Stromal cell of bone marrow (primary cell): ENCODE measurements at regions not wholly inside any gene's neighbourhood (a gene's known extent, or its start where the extent isn't known, plus 50 kb on each side); places are given as distances from the start of the nearest gene placed in this dataset.
A peak's percentile ranks its signal among the peaks of the same experiment; 100 is the strongest.
"Not testable (repeated sequence)": the region's sequence is repeated elsewhere in the genome, so short reads cannot be mapped to it uniquely, and the experiment has no call there.

Experiments
- DNase-seq: peaks from one replicate; pipeline ENCODE4 v3.0.0-alpha.2; 2012; ENCODE audit warnings: low read depth

DNA sequence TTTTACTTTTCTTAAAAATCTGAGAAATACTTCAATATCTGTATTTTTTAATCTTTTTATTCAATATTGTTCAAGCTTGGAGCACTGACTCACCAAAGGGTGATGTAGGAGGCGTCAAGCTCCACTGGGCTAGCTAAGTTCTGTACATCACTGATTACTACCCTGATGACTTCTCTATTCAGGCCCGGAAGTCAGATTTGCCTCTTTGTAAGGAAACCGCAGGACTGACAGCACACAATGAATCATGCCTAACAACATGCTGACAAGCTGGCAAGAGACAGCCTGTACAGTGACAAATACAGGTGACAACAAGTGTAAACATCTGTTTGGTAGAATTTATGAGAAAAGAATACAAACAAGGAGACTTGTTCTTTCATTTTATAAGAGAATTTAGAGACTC, 627.9 kb upstream of the RORB start:
- DNase-seq: peak; percentile 35

DNA sequence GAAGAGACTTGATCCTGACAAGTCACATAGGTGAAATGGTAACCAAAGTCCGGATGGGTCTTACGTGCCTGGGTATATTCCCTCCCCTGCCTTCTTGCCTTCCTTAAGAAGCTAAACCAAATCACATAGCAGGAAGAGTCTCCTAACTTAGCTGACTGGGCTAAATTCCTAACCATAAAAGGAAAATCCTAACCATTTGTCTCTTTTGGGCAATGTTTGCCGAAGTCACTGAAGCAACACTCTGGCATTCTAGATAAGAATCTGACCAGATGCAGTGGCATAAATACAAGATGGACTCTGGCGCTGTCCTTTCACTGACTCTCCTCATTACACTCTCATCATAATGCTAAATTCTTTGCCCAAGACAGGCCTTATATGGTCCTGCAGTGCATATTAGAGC, 625.5 kb upstream of the RORB start:
- DNase-seq: no peak

DNA sequence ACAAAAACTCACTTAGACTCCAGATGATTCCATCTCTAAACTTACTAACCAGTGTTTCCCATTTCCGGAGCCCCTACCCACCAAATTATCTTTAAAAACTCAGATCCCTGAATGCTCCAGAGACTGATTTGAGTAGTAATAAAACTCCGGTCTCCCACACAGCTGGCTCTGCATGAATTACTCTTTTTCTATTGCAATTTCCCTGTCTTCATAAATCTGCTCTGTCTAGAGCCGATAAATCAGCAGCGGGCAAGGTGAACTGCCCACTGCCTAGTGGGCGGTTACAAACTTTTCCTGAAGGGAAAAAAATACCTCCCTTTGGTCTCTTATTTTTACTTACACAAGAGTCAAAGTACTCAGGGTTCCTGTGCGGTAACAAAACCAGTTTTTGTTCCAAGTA, 624.4 kb upstream of the RORB start:
- DNase-seq: no peak

DNA sequence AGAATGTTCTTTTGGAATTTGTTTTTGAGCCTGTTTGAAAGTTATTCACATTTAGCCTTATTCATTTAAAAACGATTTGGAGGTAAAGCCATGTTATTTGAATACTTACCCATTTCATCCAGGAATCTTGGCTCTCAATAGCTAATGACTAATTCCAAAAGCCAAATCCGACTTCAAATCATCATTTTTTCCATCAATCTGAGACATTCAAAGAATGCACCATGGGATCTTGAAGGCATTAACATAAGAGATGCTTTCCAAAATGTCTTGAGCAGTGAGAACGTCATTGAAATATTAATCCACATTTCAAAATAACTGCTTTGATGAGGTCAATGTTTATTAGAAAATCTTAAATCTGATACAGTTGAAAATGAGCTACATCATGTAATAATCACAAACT, 617.0 kb upstream of the RORB start:
- no peak for DNase-seq

DNA sequence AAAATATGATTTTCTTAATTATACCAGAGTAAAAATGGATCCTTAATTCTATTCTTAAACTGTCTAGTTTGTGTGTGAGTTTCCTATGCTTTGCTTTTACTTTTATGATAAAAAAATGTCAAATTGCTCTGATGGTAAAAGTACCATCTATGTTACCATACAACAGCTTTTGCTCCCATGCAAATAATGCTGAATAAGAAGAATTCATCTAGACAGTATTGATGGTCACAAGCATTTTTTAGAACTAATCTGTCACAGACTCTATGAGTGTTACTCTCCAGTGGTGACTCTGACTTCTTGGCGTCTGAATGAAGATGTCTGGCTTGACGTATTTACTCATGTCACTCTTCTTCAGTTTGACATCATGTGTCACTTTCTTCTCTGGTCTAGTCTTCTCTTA, 608.1 kb upstream of the RORB start:
- DNase-seq: no peak

DNA sequence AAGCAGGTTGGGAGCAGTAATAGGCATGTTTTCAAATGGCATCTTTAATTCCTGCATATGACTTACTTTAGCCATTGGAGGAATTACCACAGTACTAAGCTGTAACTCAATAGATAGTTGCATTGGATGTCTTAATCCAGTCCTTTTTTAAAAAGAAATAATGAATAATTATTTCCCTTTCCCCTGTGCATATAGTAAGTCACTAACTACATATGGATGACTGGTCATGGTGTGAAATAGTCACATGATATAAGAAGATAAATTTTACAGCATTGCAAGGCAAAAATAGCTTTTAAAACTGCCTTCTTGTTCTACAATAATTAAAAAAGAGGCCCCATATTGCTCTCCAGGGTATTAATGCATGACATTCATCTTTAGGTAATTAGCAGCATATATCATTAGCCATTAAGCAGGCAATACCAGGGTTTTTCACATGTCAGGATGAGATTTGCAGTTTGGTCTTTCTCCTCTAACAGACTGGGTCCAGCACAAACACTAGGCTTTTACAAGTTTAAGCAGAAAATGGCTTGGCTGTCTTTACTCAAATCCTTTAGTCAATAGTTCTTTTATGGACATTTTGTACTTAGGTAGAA, 606.4 kb upstream of the RORB start:
- no peak for DNase-seq

DNA sequence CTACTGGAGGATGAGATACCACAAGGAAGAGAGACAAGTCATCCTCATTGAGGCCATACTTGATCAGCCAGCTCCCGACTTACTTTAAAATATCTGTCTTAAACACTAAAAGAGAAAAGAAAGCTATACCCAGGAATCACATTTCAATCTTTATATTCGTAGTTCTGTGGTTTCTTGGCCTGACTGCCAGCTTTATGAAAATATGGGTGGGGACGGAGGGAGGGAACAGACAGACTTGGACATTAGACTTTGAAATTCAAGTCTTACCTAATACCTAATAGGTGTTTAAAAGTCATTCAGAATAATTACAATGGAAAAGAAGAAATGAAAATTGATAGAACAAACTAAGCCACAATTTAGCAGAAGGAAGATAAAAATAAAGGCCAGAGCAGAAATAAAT, 604.8 kb upstream of the RORB start:
- DNase-seq: no peak

DNA sequence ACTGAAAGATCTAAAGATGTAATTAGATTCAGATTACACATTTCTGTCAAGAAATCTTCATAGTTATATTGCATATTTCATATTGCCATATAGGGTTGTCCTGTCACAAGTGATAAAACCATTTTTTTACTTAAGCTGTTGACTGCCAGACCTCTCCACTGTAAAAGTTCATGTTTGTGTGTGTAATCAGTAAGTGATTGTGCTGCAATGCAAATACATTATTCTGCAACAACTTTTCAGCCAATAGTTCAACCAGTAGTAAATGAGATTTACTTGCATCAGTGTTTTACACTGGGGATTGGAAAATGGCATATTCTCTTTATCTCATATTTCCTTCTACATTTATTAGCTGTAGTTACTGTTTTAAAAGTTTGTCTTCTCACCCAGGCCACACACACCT, 603.9 kb upstream of the RORB start:
- no peak for DNase-seq

DNA sequence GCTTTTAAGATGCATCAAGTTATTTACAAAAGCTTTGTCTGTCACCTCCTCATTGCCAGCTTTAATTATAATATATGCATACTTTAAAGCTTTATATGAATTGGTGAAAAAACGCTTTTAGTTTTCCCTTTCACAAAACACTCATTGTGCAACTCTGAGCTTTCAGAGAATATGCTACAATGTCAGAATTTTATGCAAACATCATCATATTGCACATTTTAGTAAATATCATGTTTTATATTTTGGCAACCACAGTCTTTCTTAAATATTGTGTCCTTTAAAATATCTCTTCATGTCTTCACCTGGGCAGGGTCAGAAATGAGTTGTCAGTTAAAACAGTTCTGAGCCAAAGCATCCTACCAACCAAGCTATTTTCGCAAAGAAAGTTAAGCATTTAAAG, 601.1 kb upstream of the RORB start:
- DNase-seq: no peak

DNA sequence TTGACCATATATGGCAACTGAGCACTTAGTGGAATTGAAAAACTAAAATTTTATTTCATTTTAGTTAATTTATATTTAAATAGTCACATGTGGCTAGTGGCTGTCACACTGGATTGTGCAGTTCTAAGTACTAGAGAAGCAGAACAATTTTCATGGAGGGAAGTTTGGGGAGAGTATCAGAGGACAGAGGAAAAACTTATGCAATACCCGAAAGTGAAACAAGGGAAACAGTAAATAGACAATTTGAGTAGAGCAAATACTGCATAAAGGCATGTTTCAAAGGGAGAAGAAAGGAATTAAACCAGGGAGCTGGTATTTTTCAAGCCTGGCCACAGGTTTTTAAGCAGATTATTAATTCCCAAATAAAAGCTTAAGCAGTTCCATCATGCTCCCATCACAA, 590.5 kb upstream of the RORB start:
- no peak for DNase-seq

DNA sequence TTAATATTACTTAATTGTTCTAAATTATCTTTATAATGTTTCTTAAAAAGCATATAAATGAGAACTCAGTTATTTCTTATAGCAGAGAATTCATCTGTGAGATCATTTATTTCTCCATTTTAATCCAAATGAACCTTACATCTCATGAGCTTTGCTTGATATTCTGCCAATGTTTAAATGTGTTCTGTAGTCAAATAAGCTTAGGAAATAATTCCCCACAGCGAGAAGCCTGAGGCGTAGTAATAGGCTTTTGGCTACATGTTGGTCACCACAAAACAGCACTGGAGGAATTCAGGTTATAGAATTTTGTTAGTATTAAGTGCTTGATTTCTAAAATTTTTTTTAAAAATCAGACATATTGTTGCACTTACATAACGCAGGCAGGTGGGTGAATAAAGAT, 585.3 kb upstream of the RORB start:
- DNase-seq: no peak

DNA sequence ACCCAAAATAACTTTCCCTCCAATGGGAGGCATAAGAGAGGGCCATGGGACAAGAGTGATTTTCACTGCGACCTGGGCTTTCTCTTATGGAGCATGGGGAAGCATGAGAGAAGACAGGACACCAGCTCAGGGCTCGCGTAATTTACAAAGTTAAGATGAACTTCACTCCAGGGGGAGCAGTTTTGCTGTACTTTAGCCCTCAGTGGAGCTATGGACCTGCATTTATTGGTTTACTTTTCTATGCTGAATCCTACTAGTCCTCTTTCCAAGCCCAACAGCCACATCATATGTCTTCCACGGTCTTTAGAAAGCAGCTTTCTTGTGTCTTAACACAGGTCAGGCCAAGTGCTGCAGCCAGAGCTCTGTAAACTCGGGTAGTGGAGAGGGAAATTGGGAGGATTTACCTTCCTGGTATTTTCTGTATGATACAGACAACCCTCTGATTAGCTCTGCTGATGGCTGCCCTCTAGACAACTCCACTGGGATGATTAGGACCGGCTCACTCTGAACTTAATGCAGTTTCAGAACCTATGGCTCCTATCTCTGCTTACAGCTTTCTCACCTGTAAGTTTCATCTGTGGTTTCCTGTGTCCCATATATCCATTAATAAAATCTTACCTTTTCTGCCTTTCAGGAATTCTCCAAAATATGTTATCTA, 581.0 kb upstream of the RORB start:
- no peak for DNase-seq

DNA sequence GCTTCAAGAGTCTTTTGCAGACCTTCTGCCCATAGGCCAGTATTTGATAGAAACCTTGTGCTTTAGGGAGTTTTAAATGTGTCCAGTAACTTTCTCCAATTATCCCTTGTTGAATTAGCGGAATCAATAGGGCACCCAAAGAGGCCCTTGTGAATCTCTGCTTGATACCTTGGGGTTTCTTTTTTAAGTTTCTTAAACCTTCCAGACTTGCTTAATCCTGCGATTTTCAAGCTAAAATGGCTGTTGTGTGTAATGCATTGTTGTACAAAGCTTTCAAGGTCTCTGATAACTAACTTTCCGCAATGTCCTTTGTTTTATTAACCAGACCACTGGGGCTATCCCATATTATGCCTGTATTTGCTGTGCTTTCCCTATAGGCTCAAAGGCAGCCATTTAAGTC, 577.4 kb upstream of the RORB start:
- DNase-seq: no peak

DNA sequence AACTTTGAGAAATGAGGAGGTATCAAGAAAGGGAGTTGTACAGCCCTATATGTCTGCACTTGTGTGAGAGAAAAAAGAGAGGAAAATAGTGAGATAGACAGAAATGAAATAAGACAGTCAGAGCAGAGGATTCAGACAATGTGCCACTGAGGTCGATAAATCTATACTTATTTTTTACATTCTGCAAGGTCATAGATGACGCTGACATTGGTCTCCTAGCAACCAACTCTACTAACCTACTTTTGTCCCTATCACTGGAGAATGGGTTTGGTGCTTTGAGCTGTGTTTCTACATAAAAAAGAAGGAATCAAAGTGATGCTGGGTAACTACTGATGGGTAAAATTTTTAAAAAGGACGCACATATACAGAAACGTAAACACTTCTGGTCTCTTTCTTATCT, 573.3 kb upstream of the RORB start:
- DNase-seq: no peak

DNA sequence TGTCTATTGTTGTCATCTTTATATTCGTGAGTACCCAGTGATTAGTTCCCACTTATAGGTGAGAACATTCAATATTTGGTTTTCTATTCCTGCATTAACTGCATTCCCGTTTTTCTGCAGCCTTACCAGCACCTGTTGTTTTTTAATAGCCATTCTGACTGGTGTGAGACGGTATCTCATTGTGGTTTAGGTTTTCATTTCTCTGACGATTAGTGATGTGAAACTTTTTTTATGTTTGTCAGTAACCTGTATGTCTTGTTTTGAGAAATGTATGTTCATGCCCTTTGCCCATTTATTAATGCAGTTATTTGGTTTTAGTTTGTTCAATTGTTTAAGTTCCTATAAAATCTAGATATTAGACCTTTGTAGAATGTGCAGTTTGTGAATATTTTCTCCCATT, 546.0 kb upstream of the RORB start:
- DNase-seq: no peak

DNA sequence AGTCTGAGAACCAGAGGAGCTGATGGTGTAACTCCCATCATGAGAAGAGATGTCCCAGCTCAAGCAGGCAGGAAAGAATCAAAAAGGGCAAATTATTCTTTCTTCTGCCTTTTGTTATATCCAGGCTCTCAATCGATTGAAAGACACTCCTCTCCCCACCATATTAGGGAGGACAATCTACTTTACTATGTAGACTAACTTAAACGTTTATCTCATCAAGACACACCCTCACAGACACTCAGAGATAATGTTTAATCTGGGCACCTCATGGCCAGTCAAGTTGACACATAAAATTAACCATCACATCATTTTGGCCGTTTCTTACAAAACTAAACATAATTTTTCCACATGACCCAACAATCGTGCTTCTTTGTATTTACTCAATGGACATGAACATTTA, 534.3 kb upstream of the RORB start:
- no peak for DNase-seq

DNA sequence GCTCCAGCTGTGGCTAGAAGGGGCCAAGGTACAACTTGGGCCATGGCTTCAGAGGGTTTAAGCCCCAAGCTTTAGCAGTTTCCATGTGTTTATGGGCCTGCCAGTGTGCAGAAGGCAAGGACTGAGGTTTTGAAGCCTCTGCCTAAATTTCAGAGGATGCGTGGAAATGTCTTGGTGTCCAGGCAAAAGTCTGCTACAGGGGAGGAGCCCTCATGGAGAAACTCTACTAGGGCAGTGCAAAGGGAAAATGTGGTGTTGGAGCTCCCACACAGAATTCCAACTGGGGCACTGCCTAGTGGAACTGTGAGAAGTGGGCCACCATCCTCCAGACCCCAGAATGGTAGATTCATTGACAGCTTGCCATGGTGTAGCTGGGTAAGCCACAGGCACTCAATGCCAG, 527.2 kb upstream of the RORB start:
- no peak for DNase-seq

DNA sequence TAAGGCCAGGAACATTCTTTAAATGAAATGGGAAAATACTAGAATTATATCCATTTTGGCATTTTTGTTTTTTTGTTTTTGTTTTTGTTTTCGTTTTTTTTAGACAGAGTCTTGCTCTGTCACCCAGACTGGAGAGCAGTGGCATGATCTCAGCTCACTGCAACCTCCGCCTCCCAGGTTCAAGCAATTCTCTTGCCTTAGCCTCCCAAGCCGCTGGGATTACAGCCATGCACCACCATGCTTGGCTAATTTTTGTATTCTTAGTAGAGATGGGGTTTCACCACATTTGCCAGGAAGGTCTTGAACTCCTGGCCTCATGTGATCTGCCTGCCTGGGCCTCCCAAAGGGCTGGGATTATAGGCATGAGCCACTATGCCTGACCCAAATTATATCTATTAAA, 520.7 kb upstream of the RORB start:
- DNase-seq: not testable (repeated sequence)

DNA sequence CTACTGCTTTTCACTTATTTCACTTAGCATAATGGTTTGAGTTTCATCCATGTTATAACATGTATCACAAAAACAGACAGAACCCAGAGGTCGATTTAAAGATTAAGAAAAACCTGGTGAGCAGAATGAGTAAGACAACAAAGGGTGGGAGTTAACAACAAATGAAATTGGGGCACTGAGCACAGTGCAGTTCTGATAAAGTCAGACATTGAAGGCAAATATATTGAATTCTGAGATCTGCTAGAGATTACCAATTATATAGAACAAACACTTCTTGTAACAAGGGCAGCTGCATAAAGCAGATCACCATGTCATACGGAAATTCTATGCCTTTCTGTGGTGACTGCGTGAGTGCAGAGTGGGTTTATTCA, 517.3 kb upstream of the RORB start:
- DNase-seq: no peak

DNA sequence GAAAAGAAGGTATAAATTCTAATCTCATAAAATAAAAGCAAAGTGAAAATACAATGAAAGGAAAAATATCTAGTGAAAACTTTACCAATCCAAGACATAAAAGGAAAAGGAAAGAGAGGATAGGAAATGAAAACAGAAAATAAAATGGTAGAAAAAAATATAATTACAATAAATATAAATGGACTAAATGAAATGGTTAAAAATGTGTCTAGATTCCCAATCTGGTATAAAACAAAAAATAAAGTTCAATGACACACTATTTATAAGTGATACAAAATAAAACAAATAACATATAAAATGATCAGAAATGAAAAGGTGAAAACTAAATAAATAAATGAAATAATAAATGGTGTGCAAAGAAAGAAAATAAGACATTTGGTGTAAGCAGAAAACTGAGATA, 516.4 kb upstream of the RORB start:
- no peak for DNase-seq

DNA sequence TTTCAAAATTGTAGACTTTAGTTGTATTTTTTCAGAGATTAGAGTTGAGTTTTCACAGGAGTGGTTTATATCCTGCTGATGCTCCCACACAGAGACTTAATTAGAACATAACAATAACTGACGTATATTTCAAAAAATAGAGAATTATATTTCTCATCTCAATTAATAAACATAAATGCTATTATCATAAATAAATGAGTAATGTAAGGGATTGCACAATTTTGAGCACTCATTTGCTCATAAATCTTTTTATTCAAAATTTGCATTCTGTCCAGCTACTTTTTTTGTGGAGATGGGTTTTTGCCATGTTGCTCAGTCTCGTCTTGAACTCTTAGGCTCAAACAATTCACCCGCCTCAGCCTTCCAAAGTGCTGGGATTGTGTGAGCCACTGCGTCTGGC, 515.7 kb upstream of the RORB start:
- no peak for DNase-seq

DNA sequence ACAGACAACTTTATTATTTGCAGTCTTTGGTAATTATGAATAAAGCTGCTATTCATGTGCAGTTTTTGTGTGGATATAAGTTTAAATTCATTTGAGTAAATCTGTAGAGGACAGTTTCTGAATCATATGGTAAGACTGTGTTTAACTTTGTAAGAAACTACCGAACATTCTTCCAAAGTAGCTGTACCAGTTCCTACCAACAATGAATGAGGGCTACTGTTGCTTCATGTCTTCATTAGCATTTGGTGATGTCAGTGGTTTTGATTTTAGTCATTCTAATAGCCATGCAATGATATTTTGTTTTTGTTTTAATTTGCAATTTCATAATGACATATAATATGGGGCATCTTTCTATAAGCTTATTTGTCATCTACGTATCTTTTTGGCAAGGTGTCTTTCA, 501.3 kb upstream of the RORB start:
- no peak for DNase-seq

DNA sequence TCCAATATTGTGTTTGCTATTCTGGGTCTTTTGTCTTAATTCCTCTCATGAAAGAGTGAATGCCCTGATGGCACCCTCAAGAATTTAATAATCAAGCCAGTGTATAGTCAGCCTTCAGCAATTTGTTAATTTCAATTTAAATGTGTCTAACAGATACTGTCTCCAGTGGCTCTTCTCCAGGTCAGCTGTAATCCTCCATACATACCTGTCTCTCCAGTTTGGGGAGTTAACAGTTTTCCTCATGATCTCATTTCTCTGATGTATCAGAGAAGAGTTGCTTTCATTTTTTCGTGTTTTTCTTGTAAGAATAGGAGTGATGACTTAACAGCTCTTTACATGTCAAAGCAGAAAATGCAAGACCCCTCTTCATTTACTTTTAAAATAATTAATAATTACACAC, 500.3 kb upstream of the RORB start:
- no peak for DNase-seq

DNA sequence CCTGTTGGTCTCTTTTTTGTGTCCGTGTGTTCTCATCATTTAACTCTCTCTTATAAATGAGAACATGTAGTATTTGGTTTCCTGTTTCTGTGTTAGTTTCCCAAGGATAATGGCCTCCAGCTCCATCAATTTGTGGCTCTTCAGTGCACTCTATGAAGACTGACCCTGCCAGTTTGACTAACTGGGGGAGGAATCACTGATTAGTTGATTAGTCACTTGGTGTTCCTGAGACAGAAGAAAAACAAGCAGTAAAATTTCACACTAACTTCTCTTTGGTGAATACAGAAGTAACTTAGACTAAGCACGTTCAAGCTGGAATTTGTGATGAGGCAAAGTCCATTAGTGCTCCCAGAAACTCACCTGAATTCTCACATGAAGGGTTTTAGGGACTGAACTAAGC, 495.8 kb upstream of the RORB start:
- no peak for DNase-seq

DNA sequence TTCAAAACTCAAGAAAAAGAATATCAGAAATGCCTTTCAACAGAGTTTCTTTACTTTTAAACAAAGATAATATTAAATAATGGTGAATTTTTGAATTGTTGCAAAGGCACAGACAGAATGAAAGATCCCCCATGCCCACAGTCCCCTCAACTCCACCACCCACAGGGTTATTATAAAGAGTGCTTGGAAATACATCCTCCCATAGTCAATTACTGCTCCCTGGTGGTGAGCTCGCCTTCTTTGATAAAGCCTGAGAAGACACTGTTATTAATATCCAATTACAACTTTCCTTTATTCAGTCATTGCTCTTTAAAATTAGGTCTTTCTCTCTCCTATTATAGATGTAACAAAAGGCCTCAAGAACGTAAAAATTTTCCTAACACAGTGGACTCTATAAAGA, 490.2 kb upstream of the RORB start:
- no peak for DNase-seq
